ENCODE measurements at regions not wholly inside any gene's neighbourhood (a gene's known extent, or its start where the extent isn't known, plus 50 kb on each side); places are given as distances from the start of the nearest gene placed in this dataset.

GRCh38 chrX:118178450-118178849 is 61.8 kb upstream of the KLHL13 start:
- ChIA-PET CTCF (no interaction called here), POLR2A (ENCODE audit: unreplicated experiment) (no interaction called here)
- Histone ChIP-seq H2AFZ (replicated peaks; ENCODE audit: low read length, poor library complexity) (no peak overlapping the region), H2BK15ac (ENCODE audit: low read depth, low read length) (no peak overlapping the region), H3K9me1 (ENCODE audit: insufficient read depth, low read length) (no peaks in the 10 kb centered on the region), H2AK9ac (replicated peaks; ENCODE audit: low read depth, low read length, poor library complexity) (no peak overlapping the region), H4K8ac (ENCODE audit: low read depth in 2 of 2, low read length in 2 of 2) (no peak overlapping the region), H3K9me3 (ENCODE audit: control insufficient read depth, insufficient read depth, low read length) (no peaks in the 10 kb centered on the region), H2BK120ac (ENCODE audit: low read depth, low read length) (no peak overlapping the region), H3K9ac (ENCODE audit: low read depth, low read length) (no peak overlapping the region), H3K79me1 (ENCODE audit: low read depth in 1 of 2, low read length in 2 of 2) (no peaks in the 10 kb centered on the region), H2AK5ac (ENCODE audit: low read depth, low read length) (no peak overlapping the region), H2BK5ac (ENCODE audit: low read depth, low read length, poor library complexity, severe bottlenecking) (no peak overlapping the region), H4K20me1 (ENCODE audit: insufficient read depth, low read length) (no peaks in the 10 kb centered on the region), H3K36me3 (ENCODE audit: control insufficient read depth, insufficient read depth, low read length) (no peaks in the 10 kb centered on the region), H4K91ac (ENCODE audit: insufficient read depth, low read depth, low read length) (no peak overlapping the region), H3K23ac (ENCODE audit: low read depth, low read length) (no peak overlapping the region), H3K27me3 (ENCODE audit: control insufficient read depth, insufficient read depth, low read length) (no peaks in the 10 kb centered on the region), H3K4me2 (ENCODE audit: low read depth, low read length) (no peak overlapping the region), H3K27ac (ENCODE audit: insufficient read depth, low read length) (no peak overlapping the region), H3K56ac (ENCODE audit: extremely low read depth, insufficient read depth, low read length) (no peak overlapping the region), H3K4me1 (ENCODE audit: control insufficient read depth, insufficient read depth, low read length) (no peaks in the 10 kb centered on the region), H3K14ac (replicated peaks; ENCODE audit: low read depth, low read length) (no peak overlapping the region), H3K4me3 (ENCODE audit: insufficient read depth, low read depth, low read length) (no peak overlapping the region), H4K5ac (ENCODE audit: low read depth, low read length) (no peak overlapping the region), H3K4ac (ENCODE audit: low read depth, low read length) (no peak overlapping the region), H2BK20ac (ENCODE audit: low read depth, low read length) (no peak overlapping the region), H3K18ac (ENCODE audit: low read depth, low read length) (no peak overlapping the region)
- DNase-seq (no peak), ATAC-seq (ENCODE audit: low read depth) (no peak)
- BruUV-seq (replicated peaks) = no TSS peak
- dilution Hi-C loops (cut with HindIII; ENCODE audit: low sequenced_read_pairs, unreplicated experiment) (no loop called here), in situ Hi-C loops (cut with MboI; ENCODE audit: low sequenced_read_pairs) (no loop called here), intact Hi-C loops (cut with micrococcal nuclease) (no loop called here)
- no CpG with 5 or more reads among the region's 7 CpGs for WGBS, 2 experiments (ENCODE audit: extremely low coverage in 2 of 2, insufficient read length in 1 of 2)
- TF ChIP-seq MAZ (IDR thresholded peaks at IDR 0.05; ENCODE audit: borderline replicate concordance, low read depth, low read length) (no peak), POLR2A (IDR thresholded peaks at IDR 0.05; ENCODE audit: low read depth, low read length) (no peak), CEBPB (IDR thresholded peaks at IDR 0.05; ENCODE audit: low read depth, low read length) (no peak), USF2 (IDR thresholded peaks at IDR 0.05; ENCODE audit: low read depth, low read length) (no peak), NFE2L2 (IDR thresholded peaks at IDR 0.05; ENCODE audit: low read depth, low read length) (no peak)

All from IMR-90 (cell line).